GM06990 (cell line): ENCODE measurements at regions not wholly inside any gene's neighbourhood (a gene's known extent, or its start where the extent isn't known, plus 50 kb on each side); places are given as distances from the start of the nearest gene placed in this dataset.
"Not testable (repeated sequence)": the region's sequence is repeated elsewhere in the genome, so short reads cannot be mapped to it uniquely, and the experiment has no call there.

ENCODE experiments used
- DNase-seq: peaks from one replicate; pipeline ENCODE4 v3.0.0-alpha.2; 2011; ENCODE audit not compliant: insufficient read length; ENCODE audit errors: extremely low read depth
- H3K27me3 ChIP-seq: replicated peaks from 2 replicates; pipeline ENCODE4 v1.6.0; 2011; ENCODE audit warnings: low read length; ENCODE audit not compliant: control insufficient read depth, insufficient read depth
- H3K36me3 ChIP-seq: 2 replicates; pipeline ENCODE4 v1.5.1; 2011; ENCODE audit warnings: low read length; ENCODE audit not compliant: control insufficient read depth, insufficient read depth
- H3K4me3 ChIP-seq: replicated peaks from 2 replicates; pipeline ENCODE4 v1.5.1; 2011; ENCODE audit warnings: low read depth, mild to moderate bottlenecking, control low read depth, low read length
- CTCF ChIP-seq: IDR thresholded peaks from 2 replicates; pipeline ENCODE4 v1.5.1; 2011; ENCODE audit warnings: low read length, control low read depth, mild to moderate bottlenecking, inconsistent platforms; ENCODE audit not compliant: insufficient read depth, poor library complexity, severe bottlenecking

GRCh38 chr1:88502886-88503285 lies 181.2 kb upstream of the PKN2 start:
- no peak overlapping the region for H3K4me3 ChIP-seq
- no peaks in the 10 kb centered on the region for H3K36me3 ChIP-seq
- DNase-seq, result no peak
- no peaks in the 10 kb centered on the region for H3K27me3 ChIP-seq
- TF ChIP-seq CTCF, result no peak

DNA sequence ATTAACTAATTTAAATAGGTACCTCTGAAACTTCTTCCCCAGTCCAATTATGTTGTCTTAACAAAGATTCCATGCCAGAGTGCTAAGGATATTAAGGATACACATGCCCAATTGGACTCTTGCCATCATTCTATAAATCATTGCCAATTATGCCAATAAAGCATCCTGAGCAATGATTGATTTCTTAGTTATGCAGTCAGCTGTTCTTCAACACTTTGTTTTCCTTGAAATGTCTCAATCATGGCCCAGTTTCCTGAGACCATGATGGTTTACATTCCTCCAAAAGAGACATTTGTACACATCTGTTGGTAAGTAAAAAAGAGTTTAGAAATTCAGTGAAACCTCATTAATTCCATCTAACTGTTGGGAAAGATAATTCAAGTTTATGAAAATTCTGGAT lies 180.4 kb upstream of the PKN2 start:
- TF ChIP-seq CTCF, result no peak
- Histone ChIP-seq H3K36me3 (no peaks in the 10 kb centered on the region), H3K27me3 (no peaks in the 10 kb centered on the region), H3K4me3 (no peak overlapping the region)
- no peak for DNase-seq

GRCh38 chr1:88504601-88505000 lies 179.5 kb upstream of the PKN2 start:
- Histone ChIP-seq H3K4me3 (no peak overlapping the region), H3K27me3 (no peaks in the 10 kb centered on the region), H3K36me3 (no peaks in the 10 kb centered on the region)
- DNase-seq, result no peak
- TF ChIP-seq CTCF, result no peak

DNA sequence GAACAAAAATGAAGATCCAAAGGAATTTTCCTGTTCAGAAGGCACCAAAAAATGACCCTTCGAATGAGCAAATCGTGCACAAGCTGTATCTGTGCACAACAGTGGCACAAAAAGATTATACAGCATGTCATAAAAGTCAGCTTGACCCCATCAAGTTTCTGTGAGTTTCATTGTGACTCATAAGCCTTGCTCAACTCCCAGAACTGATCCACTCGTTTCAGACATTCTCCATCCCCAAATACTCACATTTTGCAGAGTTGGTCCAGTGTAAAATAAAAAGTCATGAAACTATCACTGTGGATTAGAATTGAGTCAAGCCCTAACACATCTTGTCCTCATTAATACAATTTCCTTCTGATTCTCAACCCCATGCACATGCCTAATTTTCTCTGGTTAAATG lies 174.7 kb upstream of the PKN2 start:
- TF ChIP-seq CTCF, result no peak
- no peak for DNase-seq
- H3K27me3 ChIP-seq, result no peaks in the 10 kb centered on the region
- H3K4me3 ChIP-seq, result no peak overlapping the region
- no peaks in the 10 kb centered on the region for H3K36me3 ChIP-seq

DNA sequence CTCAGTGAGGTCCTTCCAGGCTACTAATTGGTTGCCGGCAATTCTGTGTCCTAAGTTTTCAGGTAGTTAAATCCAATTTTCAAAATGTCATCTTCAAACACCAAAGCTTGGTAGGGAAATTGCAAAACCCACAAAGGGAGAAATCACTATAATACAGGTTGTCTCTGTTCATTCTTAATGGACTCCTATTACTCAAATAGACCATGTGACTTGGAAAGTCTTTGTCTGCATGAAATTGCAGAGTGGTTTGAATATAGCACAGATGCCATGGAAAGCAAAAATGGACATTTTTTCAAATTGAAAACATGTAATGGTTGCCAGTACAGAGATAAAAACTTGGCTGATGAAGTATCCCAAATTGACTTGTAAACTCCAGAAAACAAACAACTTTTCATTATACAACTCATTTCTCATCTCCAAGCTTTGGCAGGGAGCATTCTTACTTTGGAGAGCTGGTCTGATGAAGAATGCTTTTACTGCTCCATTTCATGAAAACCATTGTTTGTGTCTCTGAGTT lies 169.5 kb upstream of the PKN2 start:
- Histone ChIP-seq H3K36me3 (no peaks in the 10 kb centered on the region), H3K4me3 (no peak overlapping the region), H3K27me3 (no peaks in the 10 kb centered on the region)
- TF ChIP-seq CTCF, result no peak
- no peak for DNase-seq

DNA sequence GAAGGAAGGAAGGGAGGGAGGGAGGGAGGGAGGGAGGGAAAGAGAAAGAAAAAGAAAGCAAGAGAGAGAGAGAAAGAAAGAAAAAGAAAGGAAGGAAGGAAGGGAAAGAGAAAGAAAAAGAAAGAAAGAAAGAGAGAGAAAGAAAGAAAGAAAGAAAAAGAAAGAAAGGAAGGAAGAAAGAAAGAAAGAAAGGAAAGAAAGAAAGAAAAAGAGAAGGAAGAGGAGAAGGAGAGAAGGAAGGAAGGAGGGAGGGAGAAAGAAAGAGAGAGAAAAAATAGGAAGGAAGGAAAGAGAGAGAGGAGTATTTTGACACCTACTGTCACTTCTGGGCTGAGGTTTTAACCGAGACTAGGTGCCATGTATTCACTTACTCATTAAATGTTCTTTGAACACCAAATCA lies 166.6 kb upstream of the PKN2 start:
- not testable (repeated sequence) for H3K4me3 ChIP-seq, H3K27me3 ChIP-seq, DNase-seq, H3K36me3 ChIP-seq
